WTC11 (cell line): ENCODE measurements at regions not wholly inside any gene's neighbourhood (a gene's known extent, or its start where the extent isn't known, plus 50 kb on each side); places are given as distances from the start of the nearest gene placed in this dataset.

Experiments
- ATAC-seq: fragments of 200-7000 bp; cut with Tn5 transposase; 2 replicates; pipeline ENCODE4 v1.10.0; 2021; ENCODE audit warnings: mild to moderate bottlenecking, moderate library complexity
- CTCF ChIA-PET: fragments of 300-600 bp; sonication (Branson Sonifier 250); formaldehyde crosslinking; loops from one replicate; lab custom pipeline; 2021; ENCODE audit warnings: antibody characterized with exemption; lab: Charles Lee
- POLR2A ChIA-PET: fragments of 350-600 bp; sonication (Branson Sonifier 250); formaldehyde crosslinking; loops from one replicate; lab custom pipeline; 2021; ENCODE audit warnings: antibody characterized with exemption; lab: Charles Lee
- DNase-seq: peaks from one replicate; pipeline ENCODE4 v3.0.0; 2021; ENCODE audit warnings: low spot score
- H3K27ac Mint-ChIP-seq: 2 replicates; pipeline ENCODE4 v1.8.0; 2021; ENCODE audit warnings: mixed read lengths
- H3K27me3 Mint-ChIP-seq: 2 replicates; pipeline ENCODE4 v1.8.0; 2021; ENCODE audit warnings: low read depth, mild to moderate bottlenecking, moderate library complexity, mixed read lengths
- H3K36me3 Mint-ChIP-seq: 2 replicates; pipeline ENCODE4 v1.8.0; 2021; ENCODE audit warnings: mixed read lengths
- H3K4me1 Mint-ChIP-seq: 2 replicates; pipeline ENCODE4 v1.8.0; 2022; ENCODE audit warnings: mixed read lengths
- H3K4me3 Mint-ChIP-seq: 2 replicates; pipeline ENCODE4 v1.8.0; 2021; ENCODE audit warnings: mild to moderate bottlenecking, moderate library complexity, mixed read lengths
- H3K9me3 Mint-ChIP-seq: 2 replicates; pipeline ENCODE4 v1.8.0; 2021; ENCODE audit warnings: mixed read lengths
- ESRRA ChIP-seq: sonication (generic); formaldehyde crosslinking; IDR thresholded peaks from 2 replicates; pipeline ENCODE4 v1.8.1; 2022; ENCODE audit warnings: mild to moderate bottlenecking, missing genetic modification reagents, borderline replicate concordance
- FOXJ3 ChIP-seq: sonication (generic); formaldehyde crosslinking; IDR thresholded peaks from 2 replicates; pipeline ENCODE4 v1.9.0; 2021; ENCODE audit warnings: missing genetic modification reagents, mild to moderate bottlenecking, borderline replicate concordance
- GRHL2 ChIP-seq: fragments of 250-450 bp; sonication (Bioruptor Pico); IDR thresholded peaks from 2 replicates; pipeline ENCODE4 v1.8.0; 2022; ENCODE audit warnings: mild to moderate bottlenecking, moderate library complexity; ENCODE audit not compliant: insufficient replicate concordance, severe bottlenecking
- NFATC4 ChIP-seq: fragments of 250-450 bp; sonication (Bioruptor Pico); IDR thresholded peaks from 2 replicates; pipeline ENCODE4 v1.9.0; 2021; ENCODE audit warnings: mild to moderate bottlenecking
- PRRX2 ChIP-seq: fragments of 250-450 bp; sonication (Bioruptor Pico); IDR thresholded peaks from 2 replicates; pipeline ENCODE4 v1.8.0; 2021; ENCODE audit warnings: mild to moderate bottlenecking
- SOX15 ChIP-seq: fragments of 250-450 bp; sonication (Bioruptor Pico); IDR thresholded peaks from 2 replicates; pipeline ENCODE4 v1.9.0; 2021; ENCODE audit warnings: mild to moderate bottlenecking
- ZNF121 ChIP-seq: sonication (generic); formaldehyde crosslinking; IDR thresholded peaks from 2 replicates; pipeline ENCODE4 v1.8.0; 2023; ENCODE audit warnings: missing genetic modification reagents
- ZNF317 ChIP-seq: sonication (generic); formaldehyde crosslinking; IDR thresholded peaks from 2 replicates; pipeline ENCODE4 v1.8.1; 2023; ENCODE audit warnings: low read depth, mild to moderate bottlenecking, moderate library complexity, missing genetic modification reagents, borderline replicate concordance
- TF ChIP-seq, protein P1 (sequence below): fragments of 200-600 bp; IDR thresholded peaks from 2 replicates; pipeline ENCODE4 v1.8.0; 2022; ENCODE audit warnings: antibody characterized with exemption
- TF ChIP-seq, protein P2 (sequence below): sonication (generic); formaldehyde crosslinking; IDR thresholded peaks from 2 replicates; pipeline ENCODE4 v1.8.1; 2023; ENCODE audit warnings: mild to moderate bottlenecking, missing genetic modification reagents, moderate library complexity
- TF ChIP-seq, protein P3 (sequence below): sonication (generic); formaldehyde crosslinking; IDR thresholded peaks from 2 replicates; pipeline ENCODE4 v1.8.0; 2022; ENCODE audit warnings: mild to moderate bottlenecking, missing genetic modification reagents
- TF ChIP-seq, protein P4 (sequence below): sonication (generic); formaldehyde crosslinking; IDR thresholded peaks from 2 replicates; pipeline ENCODE4 v1.8.0; 2023; ENCODE audit warnings: missing genetic modification reagents
- TF ChIP-seq, protein P5 (sequence below): sonication (generic); formaldehyde crosslinking; IDR thresholded peaks from 2 replicates; pipeline ENCODE4 v1.8.0; 2022; ENCODE audit warnings: missing genetic modification reagents
- TF ChIP-seq, protein P6 (sequence below): sonication (generic); formaldehyde crosslinking; IDR thresholded peaks from 2 replicates; pipeline ENCODE4 v1.8.0; 2022; ENCODE audit warnings: mild to moderate bottlenecking, missing genetic modification reagents
- TF ChIP-seq, protein P7 (sequence below): sonication (generic); formaldehyde crosslinking; conservative IDR thresholded peaks from 2 replicates; pipeline ENCODE4 v1.8.1; 2023; ENCODE audit warnings: mild to moderate bottlenecking, low read depth, missing genetic modification reagents, moderate library complexity
- TF ChIP-seq, protein P8 (sequence below): sonication (generic); formaldehyde crosslinking; IDR thresholded peaks from 2 replicates; pipeline ENCODE4 v1.8.1; 2022; ENCODE audit warnings: low read depth, mild to moderate bottlenecking, moderate library complexity, missing genetic modification reagents, borderline replicate concordance

DNA sequence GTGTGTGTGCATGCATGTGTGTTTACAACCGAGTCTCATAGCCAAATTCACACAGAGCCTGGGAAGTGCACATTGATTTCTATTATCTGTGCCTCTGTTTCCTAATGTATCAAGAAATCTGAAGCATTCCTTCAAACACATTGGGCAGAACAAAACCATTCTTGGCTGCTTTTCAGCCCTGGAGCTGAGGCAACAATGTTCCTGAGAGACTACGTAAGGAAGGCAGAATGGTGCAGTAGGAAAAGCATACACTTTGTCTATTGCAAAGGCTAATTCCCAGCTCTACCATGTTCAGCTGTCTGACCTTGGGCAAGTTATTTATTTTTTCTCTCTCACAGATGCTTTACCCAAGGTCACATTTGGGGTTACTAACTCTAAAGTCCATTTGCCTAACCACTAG, 575.5 kb downstream of the SOX6 start (continued):
- TF ChIP-seq, protein P1, sequence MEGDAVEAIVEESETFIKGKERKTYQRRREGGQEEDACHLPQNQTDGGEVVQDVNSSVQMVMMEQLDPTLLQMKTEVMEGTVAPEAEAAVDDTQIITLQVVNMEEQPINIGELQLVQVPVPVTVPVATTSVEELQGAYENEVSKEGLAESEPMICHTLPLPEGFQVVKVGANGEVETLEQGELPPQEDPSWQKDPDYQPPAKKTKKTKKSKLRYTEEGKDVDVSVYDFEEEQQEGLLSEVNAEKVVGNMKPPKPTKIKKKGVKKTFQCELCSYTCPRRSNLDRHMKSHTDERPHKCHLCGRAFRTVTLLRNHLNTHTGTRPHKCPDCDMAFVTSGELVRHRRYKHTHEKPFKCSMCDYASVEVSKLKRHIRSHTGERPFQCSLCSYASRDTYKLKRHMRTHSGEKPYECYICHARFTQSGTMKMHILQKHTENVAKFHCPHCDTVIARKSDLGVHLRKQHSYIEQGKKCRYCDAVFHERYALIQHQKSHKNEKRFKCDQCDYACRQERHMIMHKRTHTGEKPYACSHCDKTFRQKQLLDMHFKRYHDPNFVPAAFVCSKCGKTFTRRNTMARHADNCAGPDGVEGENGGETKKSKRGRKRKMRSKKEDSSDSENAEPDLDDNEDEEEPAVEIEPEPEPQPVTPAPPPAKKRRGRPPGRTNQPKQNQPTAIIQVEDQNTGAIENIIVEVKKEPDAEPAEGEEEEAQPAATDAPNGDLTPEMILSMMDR: no peak
- TF ChIP-seq, protein P2, sequence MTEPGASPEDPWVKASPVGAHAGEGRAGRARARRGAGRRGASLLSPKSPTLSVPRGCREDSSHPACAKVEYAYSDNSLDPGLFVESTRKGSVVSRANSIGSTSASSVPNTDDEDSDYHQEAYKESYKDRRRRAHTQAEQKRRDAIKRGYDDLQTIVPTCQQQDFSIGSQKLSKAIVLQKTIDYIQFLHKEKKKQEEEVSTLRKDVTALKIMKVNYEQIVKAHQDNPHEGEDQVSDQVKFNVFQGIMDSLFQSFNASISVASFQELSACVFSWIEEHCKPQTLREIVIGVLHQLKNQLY (CRISPR knock-in tag): no peak
- TF ChIP-seq FOXJ3 (no peak), ZNF317 (CRISPR knock-in tag) (no peak)
- TF ChIP-seq, protein P3, sequence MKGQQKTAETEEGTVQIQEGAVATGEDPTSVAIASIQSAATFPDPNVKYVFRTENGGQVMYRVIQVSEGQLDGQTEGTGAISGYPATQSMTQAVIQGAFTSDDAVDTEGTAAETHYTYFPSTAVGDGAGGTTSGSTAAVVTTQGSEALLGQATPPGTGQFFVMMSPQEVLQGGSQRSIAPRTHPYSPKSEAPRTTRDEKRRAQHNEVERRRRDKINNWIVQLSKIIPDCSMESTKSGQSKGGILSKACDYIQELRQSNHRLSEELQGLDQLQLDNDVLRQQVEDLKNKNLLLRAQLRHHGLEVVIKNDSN (CRISPR knock-in tag): no peak
- TF ChIP-seq, all 79 proteins: peak for 0

DNA sequence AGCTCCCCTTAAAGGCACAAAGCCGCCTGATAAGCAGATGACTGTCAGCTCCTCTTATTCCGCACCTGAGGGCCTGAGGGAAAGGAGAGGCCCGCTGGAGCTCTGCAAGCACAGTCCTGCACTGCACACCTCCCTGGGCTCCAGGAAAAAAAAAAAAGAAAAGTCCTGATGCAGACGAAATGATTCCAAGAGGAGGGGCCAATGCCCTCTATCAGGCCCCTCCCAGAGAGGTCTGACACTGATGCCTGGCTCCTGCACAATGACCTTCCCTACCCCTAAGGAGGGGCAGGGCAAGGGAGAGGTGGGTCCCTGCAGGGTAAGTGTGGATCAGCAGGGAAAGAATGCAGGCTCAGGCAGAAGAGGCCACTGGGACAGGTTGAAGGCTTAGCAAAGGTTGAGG, 572.7 kb downstream of the SOX6 start:
- H3K27ac Mint-ChIP-seq: no peak overlapping the region
- DNase-seq (no peak), ATAC-seq (peak; percentile 96)
- no peaks in the 10 kb centered on the region for H3K9me3 Mint-ChIP-seq
- no peaks in the 10 kb centered on the region for H3K27me3 Mint-ChIP-seq
- H3K36me3 Mint-ChIP-seq: no peaks in the 10 kb centered on the region
- ChIA-PET CTCF (interaction anchor here (1.1 to 1.5 kb wide), 3 partner anchors 11 to 133 kb away, joined by 4 to 5 read pairs (median 4); no protein-coding TSS in a partner anchor), POLR2A (no interaction called here)
- no peak overlapping the region for H3K4me3 Mint-ChIP-seq
- H3K4me1 Mint-ChIP-seq: peaks cover 16% of the 10 kb centered on the region
- TF ChIP-seq ZNF317 (CRISPR knock-in tag) (no peak), NFATC4 (no peak), PRRX2 (CRISPR knock-in tag) (no peak), FOXJ3 (no peak)
- TF ChIP-seq, protein P4, sequence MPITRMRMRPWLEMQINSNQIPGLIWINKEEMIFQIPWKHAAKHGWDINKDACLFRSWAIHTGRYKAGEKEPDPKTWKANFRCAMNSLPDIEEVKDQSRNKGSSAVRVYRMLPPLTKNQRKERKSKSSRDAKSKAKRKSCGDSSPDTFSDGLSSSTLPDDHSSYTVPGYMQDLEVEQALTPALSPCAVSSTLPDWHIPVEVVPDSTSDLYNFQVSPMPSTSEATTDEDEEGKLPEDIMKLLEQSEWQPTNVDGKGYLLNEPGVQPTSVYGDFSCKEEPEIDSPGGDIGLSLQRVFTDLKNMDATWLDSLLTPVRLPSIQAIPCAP: no peak
- TF ChIP-seq, protein P5, sequence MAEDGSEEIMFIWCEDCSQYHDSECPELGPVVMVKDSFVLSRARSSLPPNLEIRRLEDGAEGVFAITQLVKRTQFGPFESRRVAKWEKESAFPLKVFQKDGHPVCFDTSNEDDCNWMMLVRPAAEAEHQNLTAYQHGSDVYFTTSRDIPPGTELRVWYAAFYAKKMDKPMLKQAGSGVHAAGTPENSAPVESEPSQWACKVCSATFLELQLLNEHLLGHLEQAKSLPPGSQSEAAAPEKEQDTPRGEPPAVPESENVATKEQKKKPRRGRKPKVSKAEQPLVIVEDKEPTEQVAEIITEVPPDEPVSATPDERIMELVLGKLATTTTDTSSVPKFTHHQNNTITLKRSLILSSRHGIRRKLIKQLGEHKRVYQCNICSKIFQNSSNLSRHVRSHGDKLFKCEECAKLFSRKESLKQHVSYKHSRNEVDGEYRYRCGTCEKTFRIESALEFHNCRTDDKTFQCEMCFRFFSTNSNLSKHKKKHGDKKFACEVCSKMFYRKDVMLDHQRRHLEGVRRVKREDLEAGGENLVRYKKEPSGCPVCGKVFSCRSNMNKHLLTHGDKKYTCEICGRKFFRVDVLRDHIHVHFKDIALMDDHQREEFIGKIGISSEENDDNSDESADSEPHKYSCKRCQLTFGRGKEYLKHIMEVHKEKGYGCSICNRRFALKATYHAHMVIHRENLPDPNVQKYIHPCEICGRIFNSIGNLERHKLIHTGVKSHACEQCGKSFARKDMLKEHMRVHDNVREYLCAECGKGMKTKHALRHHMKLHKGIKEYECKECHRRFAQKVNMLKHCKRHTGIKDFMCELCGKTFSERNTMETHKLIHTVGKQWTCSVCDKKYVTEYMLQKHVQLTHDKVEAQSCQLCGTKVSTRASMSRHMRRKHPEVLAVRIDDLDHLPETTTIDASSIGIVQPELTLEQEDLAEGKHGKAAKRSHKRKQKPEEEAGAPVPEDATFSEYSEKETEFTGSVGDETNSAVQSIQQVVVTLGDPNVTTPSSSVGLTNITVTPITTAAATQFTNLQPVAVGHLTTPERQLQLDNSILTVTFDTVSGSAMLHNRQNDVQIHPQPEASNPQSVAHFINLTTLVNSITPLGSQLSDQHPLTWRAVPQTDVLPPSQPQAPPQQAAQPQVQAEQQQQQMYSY: no peak

DNA sequence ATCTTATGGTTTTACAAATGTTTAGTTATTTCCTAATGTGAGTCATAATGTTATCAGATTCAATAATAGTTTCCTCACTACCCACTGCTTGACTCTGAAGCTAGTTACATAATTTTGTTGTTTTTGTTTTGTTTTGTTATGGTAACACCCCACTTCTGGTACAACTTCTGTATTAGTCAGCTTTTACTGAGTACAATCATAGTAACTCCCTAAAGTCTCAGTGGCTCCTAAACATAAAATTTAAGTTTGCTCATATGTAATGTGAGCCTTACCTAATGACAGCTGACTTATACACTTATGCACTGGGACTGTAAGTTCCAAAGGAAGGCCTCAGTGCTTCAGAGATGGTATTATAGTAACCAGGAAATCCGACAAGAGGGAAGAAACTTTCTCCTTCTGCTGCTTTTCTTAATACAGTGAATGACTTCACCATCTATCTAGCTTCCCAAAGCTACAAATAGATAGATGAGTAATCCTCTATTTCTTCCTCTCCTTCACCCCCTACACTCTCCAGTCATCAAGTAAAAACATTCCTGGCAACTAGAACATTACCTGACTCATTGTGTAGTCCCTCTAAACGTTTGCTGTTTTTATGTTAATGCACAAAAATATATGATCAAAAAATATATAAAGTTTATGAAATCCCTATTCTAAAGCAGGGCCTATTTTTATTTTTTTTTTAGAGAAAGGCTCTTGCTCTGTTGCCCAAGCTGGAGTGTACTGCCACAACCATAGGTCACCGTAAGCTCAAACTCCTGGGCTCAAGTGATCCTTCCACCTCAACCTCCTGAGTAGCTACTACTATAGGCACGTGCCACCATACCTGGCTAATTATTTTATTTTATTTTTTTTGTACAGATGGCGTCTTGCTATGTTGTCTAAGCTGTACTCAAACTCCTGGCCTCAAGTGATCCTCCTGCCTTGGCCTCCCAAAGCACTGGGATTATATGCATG, 563.0 kb downstream of the SOX6 start:
- ChIA-PET POLR2A (interaction anchor here (0.5 kb wide), 1 partner anchor 243 kb away, joined by 8 read pairs; no protein-coding TSS in a partner anchor), CTCF (no interaction called here)
- ATAC-seq (no peak), DNase-seq (no peak)
- H3K4me1 Mint-ChIP-seq: no peaks in the 10 kb centered on the region
- H3K36me3 Mint-ChIP-seq: peaks cover 5% of the 10 kb centered on the region
- no peak overlapping the region for H3K27ac Mint-ChIP-seq
- H3K4me3 Mint-ChIP-seq: no peak overlapping the region
- H3K9me3 Mint-ChIP-seq: peaks cover 32% of the 10 kb centered on the region
- H3K27me3 Mint-ChIP-seq: no peaks in the 10 kb centered on the region
- TF ChIP-seq, protein P6, sequence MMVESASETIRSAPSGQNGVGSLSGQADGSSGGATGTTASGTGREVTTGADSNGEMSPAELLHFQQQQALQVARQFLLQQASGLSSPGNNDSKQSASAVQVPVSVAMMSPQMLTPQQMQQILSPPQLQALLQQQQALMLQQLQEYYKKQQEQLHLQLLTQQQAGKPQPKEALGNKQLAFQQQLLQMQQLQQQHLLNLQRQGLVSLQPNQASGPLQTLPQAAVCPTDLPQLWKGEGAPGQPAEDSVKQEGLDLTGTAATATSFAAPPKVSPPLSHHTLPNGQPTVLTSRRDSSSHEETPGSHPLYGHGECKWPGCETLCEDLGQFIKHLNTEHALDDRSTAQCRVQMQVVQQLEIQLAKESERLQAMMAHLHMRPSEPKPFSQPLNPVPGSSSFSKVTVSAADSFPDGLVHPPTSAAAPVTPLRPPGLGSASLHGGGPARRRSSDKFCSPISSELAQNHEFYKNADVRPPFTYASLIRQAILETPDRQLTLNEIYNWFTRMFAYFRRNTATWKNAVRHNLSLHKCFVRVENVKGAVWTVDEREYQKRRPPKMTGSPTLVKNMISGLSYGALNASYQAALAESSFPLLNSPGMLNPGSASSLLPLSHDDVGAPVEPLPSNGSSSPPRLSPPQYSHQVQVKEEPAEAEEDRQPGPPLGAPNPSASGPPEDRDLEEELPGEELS: no peak
- TF ChIP-seq ESRRA: no peak
- TF ChIP-seq SOX15 (CRISPR knock-in tag): no peak
- TF ChIP-seq, protein P7, sequence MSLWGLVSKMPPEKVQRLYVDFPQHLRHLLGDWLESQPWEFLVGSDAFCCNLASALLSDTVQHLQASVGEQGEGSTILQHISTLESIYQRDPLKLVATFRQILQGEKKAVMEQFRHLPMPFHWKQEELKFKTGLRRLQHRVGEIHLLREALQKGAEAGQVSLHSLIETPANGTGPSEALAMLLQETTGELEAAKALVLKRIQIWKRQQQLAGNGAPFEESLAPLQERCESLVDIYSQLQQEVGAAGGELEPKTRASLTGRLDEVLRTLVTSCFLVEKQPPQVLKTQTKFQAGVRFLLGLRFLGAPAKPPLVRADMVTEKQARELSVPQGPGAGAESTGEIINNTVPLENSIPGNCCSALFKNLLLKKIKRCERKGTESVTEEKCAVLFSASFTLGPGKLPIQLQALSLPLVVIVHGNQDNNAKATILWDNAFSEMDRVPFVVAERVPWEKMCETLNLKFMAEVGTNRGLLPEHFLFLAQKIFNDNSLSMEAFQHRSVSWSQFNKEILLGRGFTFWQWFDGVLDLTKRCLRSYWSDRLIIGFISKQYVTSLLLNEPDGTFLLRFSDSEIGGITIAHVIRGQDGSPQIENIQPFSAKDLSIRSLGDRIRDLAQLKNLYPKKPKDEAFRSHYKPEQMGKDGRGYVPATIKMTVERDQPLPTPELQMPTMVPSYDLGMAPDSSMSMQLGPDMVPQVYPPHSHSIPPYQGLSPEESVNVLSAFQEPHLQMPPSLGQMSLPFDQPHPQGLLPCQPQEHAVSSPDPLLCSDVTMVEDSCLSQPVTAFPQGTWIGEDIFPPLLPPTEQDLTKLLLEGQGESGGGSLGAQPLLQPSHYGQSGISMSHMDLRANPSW (CRISPR knock-in tag): no peak
- TF ChIP-seq, protein P8, sequence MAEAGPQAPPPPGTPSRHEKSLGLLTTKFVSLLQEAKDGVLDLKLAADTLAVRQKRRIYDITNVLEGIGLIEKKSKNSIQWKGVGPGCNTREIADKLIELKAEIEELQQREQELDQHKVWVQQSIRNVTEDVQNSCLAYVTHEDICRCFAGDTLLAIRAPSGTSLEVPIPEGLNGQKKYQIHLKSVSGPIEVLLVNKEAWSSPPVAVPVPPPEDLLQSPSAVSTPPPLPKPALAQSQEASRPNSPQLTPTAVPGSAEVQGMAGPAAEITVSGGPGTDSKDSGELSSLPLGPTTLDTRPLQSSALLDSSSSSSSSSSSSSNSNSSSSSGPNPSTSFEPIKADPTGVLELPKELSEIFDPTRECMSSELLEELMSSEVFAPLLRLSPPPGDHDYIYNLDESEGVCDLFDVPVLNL: no peak
- TF ChIP-seq, protein P2 (CRISPR knock-in tag): no peak
- TF ChIP-seq ZNF121: no peak
- no peak for TF ChIP-seq GRHL2 (CRISPR knock-in tag)
